HG02870 (cell line): ENCODE measurements at regions not wholly inside any gene's neighbourhood (a gene's known extent, or its start where the extent isn't known, plus 50 kb on each side); places are given as distances from the start of the nearest gene placed in this dataset.
"Not testable (repeated sequence)": the region's sequence is repeated elsewhere in the genome, so short reads cannot be mapped to it uniquely, and the experiment has no call there.

Experiments
- ATAC-seq: cut with Tn5 transposase; IDR thresholded peaks from one replicate; pipeline ENCODE4 v1.9.1; 2021; ENCODE audit warnings: mild to moderate bottlenecking, moderate library complexity; ENCODE audit not compliant: unreplicated experiment

DNA sequence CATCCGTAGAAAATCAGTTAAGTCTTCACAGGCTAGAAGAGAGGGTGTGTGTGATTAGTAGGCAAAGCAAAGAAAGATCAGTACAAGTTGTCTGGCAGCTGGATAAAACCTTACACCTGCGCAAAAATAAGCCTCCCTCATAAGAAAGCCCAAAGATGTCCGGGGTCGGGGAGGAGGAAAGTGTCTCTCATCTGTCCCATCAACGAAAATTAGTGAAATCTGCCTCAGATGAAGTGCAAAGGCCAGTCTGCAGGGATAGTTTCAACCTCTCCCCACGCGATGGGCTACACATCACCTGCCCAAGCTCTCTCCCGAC lies 333.9 kb downstream of the SRGAP2C start:
- no peak for ATAC-seq

DNA sequence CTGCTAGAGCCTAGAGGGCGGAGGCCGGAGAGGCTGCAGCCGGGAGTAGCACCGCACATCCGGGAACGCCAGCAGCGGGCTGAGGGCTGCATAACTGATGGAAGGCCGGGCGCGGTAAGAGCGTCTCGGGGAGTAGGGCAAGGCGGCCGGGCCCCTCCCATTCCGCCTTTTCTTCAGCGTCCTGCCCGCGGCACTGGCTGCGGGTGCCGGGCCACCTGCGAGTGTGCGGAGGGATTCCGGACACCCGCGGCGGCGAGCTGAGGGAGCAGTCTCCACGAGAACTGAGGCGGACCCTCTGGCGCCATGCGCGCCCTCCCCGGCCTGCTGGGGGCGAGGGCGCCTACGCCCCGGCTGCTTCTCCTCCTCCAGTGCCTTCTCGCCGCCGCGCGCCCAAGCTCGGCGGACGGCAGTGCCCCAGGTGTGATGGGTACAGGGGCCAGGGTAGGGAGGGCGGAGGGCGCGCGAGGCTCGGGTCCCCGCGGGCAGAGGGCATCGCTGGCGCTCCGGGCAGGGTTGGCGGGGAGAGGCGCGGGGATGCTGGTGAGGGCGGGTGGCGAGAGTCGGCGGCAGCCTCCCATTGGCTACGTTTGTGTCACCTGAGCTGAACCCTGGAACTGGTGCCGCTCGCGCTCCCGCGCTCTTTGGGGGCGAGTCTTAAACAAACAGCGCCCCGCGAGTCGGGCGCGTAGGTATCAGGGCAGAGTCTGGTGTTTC lies 334.4 kb downstream of the SRGAP2C start:
- no peak for ATAC-seq

DNA sequence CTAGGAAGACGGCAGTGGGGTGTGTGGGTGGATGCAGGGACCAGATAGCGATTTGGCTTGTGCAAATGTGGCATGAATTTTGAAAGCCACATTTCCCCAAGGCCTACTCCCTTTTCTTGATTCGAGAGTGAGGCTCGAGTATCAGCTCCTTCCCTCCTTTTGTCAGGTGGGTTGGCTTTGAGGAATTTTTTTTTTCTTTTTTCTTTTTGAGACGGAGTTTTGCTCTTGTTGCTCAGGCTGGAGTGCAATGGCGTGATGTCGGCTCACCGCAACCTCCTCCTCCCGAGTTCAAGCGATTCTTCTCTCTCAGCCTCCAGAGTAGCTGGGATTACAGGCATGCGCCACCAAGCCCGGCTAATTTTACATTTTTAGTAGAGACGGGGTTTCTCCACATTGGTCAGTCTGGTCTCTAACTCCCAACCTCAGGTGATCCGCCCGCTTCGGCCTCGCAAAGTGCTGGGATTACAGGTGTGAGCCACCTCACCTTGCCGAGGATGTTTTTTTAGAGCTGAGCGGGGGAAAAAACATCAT lies 335.0 kb downstream of the SRGAP2C start:
- not testable (repeated sequence) for ATAC-seq

DNA sequence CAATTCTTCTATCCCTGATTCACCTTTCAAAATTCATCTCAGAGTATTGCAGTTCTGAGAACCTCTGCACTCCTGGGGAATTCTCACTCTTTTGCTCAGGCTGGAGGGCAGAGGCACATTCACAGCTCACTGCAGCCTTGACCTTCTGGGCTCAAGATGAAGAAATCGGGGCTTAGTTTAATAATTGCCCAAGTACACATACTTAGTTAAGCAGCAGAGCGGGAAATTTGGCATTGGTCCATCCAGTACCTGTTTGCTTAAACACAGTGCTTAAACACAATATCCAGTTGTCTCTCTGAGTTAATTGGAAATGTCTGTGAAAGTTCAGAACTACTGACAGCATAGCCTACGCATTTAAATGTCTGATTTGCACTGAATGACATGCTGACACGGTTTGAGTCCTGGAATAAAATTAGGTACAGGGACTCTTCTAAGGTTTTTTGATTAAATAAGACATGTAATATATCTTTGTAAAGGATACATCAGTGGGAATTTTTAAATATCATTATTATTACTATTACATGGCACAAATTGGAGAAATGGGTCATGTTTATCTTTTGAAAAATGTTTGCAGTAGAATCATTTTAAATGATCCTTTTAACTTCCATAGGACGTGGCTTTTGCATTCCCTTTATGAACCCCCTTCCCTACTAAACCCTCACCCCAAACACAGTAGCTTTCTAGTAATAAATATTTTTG lies 337.4 kb downstream of the SRGAP2C start:
- ATAC-seq: no peak

DNA sequence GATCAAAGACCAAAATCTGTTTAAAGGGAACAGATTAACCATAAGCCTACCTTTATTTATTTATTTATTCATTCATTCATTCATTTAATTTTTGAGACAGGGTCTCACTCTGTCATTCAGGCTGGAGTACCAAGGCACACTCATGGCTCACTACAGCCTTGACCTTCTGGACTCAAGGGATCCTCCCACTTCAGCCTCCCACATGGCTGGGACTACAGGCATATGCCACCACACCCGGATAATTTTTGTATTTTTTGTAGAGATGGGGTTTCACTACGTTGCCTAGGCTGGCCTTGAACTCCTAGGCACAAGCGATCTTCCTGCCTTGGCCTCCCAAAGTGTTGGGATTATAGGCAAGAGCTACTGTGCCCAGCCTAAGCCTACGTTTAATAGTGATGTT lies 338.3 kb downstream of the SRGAP2C start:
- ATAC-seq: not testable (repeated sequence)

DNA sequence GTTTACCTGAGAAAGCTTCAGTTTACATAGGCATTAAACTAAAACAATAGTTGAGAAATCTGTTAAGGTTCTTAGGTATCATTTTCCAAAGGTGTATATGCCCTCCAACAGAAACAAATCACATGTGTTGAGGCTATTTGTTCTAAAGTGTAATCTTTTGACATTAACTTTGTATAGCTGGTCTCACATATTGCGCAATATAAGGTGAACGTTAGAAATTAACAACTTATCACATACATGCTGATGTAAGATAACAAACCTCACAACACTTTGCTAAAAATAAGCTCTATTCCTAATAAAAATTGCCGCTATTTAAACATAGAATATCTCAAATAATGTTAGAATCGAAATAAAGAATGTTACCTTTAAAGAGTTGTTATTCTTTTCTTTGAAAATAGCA lies 340.6 kb downstream of the SRGAP2C start:
- no peak for ATAC-seq

DNA sequence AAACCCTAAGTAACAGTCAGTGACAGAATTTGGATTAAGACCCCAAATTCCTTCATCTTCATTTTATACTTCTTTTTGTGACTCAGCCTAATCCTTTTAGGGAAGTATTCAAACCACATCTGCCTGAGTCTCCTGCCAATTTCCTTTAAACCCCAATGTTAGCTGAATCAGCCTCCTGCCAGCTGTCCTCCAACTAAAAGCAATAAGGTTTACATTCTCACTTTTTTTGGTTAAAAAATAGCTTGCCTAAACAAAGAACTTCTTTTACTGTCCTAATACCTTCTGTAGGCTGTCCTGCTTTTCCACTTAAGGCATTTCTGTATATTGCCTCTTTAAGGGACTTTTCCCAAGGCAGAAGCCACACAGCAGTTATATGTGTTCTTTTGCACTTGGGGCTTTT lies 344.2 kb downstream of the SRGAP2C start:
- ATAC-seq: not testable (repeated sequence)

DNA sequence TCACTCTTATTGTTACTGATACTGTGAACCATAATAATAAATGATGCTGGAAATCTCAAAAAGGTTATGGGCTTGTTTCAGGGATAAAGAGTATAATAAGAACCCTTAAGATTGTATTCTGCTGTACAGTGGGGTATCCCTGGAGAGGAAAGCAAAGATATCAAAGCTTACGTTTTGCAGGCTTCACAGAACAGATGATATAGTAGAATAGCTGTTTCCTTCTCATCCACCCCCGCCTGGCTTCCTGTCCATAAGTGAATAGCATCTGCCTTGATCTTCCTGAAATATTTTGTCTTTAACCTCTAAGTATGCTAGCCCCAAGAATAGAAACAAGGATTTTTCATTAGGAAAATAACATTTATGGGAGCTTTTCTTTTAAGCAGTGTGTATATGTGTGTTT lies 345.3 kb downstream of the SRGAP2C start:
- ATAC-seq: not testable (repeated sequence)

DNA sequence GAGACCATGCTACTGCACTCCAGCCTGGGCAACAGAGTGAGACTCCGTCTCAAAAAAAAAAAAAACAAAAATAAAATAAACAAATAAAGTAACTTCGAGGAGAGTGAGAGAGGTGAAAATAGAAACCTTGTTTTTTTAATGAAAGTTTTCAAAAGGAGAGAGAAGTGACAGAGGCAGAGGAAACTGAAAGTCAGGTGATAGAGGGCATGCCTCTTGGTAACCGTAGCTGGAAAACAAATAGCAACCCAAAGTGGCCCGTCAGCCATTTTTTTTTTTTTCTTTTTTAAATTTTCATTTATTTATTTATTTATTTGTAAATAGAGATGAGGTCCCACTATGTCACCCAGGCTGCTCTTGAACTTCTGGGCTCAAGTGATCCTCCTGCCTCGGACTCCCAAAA lies 347.0 kb downstream of the SRGAP2C start:
- ATAC-seq: not testable (repeated sequence)

DNA sequence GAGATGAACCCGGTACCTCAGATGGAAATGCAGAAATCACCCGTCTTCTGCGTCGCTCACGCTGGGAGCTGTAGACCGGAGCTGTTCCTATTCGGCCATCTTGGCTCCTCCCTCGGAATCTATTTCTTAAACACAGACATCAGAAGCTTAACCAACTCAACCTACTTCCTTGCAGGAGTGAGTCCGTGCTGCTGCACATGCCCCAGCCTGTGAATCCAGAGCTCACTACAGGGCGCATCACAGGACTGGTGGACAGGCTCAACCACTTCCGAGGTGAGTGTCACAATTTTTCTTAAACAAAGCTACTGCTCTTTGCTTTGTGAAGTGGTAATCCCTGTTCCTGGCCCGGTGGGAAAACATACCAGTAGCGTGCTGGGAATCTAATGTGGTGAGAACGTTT lies 353.4 kb downstream of the SRGAP2C start:
- ATAC-seq: not testable (repeated sequence)

DNA sequence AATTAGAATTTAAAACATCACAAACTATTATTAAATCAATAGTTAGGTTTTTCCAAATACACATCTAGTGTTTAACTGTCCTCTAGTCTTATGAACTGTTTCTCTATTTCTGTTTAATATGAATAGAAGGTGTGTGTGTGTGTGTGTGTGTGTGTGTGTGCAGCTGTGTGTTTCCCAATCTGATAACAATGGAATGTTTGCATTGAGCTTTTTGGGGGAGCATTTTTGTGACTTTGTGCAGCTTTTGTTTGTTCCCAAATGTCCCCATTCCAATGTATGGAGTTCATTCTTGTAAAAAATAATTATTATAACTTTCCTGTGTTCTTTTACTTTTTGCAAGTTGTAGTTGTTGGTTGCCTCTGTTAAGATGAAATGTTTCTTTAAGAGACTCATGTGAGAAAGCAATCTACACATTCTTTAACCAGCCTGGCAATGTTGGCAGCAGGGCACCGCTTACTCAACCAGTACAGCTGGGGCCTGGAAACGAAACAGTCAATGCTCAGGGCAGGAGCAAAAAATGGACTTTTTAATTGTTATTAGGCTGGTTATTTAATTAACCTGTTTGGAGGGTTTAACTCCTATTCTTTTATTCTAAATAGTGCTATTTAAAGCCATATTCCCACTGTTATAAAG lies 354.3 kb downstream of the SRGAP2C start:
- ATAC-seq: no peak

DNA sequence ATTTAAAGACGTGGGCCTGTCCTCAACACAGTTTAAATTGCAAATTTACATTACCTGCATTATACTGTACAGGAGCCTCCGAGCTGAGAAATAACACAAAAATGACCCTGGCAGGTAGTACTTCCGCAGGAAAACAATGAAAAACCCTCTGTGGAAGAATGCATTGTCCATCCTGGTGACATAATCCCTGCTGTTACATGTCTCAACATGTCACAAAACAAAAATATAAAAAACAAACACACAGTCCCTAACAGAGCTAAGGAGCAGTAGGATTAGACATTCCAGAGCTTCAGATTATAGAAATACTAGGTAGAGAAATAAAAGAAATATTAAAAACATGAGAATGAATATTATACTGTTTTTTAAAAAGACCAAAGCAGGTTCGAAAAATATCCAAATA lies 359.2 kb downstream of the SRGAP2C start:
- ATAC-seq: not testable (repeated sequence)

DNA sequence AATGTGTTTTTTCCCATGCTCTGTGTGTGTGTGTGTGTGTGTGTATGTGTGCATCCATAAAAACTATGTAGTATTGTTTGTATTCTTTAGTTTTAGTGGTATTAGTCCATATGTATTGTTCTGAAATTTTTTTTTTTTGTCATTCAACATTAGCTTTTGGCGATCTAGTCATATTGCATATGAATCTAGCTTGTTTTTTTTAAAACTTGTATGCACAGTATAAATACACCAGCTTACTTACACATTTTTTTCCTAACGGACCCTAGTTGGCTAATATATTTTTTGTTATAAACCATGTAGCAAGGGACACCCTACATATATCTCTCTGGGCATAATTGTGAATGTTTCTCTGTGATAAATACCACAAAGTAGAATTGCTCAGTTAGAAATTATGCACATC lies 359.7 kb downstream of the SRGAP2C start:
- ATAC-seq: no peak

DNA sequence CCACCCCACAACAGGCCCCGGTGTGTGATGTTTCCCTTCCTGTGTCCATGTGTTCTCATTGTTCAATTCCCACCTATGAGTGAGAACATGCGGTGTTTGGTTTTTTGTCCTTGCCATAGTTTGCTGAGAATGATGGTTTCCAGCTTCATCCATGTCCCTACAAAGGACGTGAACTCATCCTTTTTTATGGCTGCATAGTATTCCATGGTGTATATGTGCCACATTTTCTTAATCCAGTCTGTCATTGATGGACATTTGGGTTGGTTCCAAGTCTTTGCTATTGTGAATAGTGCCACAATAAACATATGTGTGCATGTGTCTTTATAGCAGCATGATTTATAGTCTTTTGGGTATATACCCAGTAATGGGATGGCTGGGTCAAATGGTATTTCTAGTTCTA lies 361.1 kb downstream of the SRGAP2C start:
- not testable (repeated sequence) for ATAC-seq

DNA sequence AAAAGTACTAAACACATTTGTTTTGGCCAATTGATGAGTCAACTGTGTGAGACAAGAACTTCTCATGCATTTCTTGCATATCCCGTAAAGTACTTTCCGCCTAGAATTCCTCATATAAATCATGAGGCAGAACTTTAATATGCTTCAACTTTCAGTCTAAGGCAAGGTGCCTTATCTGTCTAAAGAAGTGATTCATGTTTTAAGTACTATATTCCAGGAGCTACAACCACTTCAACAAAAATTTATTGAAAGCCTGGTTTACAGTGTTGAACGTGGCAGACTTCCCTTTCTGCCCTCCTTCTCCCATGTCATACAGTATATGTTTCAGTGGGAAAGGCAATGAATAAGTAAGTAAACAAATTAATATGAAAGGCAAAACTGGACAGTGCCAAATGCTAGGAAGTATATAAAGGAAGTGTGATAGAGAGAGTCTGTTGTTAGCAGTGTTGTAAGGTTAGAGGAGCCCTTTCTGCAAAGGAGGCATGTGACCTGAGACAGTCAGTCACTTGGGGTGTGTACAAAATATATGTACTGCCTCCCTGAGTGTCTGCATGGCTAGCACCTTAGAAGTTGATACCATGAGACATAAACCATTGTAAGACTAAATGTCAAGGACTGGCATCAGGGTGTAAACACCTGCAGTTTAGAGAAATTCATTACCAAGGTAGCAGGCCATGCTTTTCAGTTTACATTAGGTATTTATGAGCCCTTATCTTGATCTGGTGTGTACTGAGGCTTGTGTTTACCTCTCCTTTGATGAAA lies 362.2 kb downstream of the SRGAP2C start:
- no peak for ATAC-seq

DNA sequence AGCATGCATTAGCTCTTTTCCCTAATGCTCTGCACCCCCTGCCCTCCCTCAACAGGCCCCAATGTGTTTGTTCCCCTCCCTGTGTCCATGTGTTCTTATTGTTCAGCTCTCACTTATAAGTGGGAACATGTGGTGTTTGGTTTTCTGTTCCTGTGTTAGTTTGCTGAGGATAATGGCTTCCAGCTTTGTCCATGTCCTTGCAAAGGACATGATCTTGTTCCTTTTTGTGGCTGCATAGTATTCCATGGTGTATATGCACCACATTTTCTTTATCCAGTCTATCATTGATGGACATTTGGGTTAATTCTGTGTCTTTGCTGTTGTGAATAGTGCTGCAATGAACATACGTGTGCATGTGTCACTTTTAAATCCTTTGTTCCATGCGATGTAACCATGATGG lies 363.0 kb downstream of the SRGAP2C start:
- ATAC-seq: not testable (repeated sequence)

DNA sequence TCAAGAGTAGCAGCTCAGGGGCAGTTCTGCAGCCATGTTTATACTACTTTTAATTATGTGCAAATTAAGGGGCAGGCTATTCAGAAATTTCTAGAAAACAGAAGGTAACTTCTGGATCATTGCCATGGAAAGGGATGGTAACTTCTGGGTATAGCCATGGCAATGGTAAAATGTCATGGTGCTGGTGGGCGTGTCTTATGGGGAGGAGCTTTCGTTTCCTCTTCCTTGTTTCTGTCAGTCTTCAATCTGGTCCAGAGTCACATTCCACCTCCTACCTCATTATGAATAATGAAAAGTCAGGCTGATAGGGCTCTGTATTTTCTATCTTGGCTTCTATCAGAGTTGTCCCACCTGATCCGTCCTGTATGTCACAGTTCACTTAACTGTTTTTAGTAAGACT lies 366.0 kb downstream of the SRGAP2C start:
- ATAC-seq: not testable (repeated sequence)

DNA sequence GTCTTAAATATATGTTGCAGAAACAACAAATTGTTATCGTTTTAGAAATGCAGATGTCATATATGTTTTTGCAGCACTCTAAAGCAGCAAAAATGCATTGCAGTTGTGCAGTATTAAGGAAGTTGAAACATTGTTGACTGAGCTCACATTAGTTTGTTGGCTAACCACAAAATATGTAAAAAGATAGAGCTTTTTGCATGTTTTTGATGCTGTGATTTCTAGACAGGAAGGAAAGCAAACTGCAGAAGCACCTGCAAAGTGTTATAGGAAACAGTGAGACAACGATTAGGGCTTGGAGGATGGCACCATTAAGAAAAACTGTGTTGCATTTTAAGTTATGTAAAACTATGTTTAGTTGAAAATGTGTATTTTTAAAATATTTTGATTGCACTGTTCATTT lies 366.7 kb downstream of the SRGAP2C start:
- not testable (repeated sequence) for ATAC-seq

DNA sequence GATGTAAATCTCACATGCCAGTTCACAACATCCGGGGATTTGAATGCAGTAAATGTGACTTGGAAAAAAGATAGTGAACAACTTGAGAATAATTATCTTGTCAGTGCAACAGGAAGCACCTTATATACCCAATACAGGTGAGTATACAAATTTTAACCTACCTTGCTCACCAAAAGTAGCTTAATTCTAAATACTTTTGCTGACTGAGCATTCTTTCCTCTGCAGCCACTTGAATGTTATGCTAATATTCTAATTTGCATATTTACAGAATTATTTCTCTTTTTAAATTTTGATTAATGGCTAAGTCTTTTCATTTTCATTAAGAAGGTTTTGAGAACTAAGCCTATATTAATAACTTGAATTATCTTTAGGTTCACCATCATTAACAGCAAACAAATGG lies 371.8 kb downstream of the SRGAP2C start:
- not testable (repeated sequence) for ATAC-seq

DNA sequence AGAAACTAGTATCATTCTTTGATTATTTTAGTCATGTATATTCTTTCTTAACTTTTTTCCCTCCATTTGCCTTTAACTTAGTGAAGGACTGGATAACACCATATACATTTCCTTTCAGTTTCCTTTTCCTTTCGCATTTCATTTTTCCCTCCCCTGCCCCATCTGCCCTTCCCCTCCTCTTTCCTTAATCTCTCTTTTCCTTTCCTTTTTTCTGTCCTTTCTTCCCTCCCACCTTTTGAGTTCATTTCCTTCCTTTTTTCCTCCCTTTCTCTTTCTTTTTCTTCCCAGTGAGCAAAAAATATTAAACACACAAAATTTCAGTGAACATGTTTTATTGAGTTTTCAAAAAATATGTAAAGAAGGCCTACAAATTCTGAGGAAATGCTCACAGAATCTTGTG lies 373.3 kb downstream of the SRGAP2C start:
- ATAC-seq: not testable (repeated sequence)

DNA sequence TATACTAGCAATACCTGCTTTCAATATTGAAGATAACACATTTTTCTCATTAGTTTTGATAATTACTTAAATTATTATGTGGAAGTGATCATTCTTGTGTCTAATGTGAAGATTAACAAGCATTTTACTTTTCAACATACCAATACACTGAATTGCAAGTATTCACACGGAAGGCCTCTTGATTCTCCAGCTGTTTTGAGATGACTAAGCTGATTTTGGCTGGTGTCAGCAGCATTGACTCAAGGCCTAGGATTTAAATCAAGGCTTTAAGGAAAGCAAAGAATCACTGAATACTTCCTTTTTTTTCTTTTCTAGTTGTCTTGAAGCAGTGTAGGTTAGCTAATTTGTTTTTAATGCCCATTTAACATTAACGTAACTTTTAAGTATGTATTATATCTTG lies 373.7 kb downstream of the SRGAP2C start:
- ATAC-seq: no peak
